OCI-LY1 (cell line): ENCODE measurements at regions not wholly inside any gene's neighbourhood (a gene's known extent, or its start where the extent isn't known, plus 50 kb on each side); places are given as distances from the start of the nearest gene placed in this dataset.

Source experiments
- H2AFZ ChIP-seq: fragments of 200-600 bp; sonication (generic), shearing (Covaris generic); 2 replicates; pipeline ENCODE4 v1.6.0; 2014; ENCODE audit warnings: antibody characterized with exemption, mild to moderate bottlenecking, low read length
- H3F3A ChIP-seq: fragments of 200-600 bp; sonication (generic), shearing (Covaris generic); 2 replicates; pipeline ENCODE4 v1.6.0; 2014; ENCODE audit warnings: mild to moderate bottlenecking, antibody characterized with exemption, low read length, moderate library complexity; ENCODE audit not compliant: insufficient read depth
- H3K27ac ChIP-seq: fragments of 200-600 bp; sonication (generic); 2 replicates; pipeline ENCODE4 v1.5.1; 2014; ENCODE audit warnings: low read length, mixed run types, mild to moderate bottlenecking, low read depth; ENCODE audit not compliant: poor library complexity, severe bottlenecking
- H3K27me3 ChIP-seq: fragments of 200-600 bp; sonication (generic); 2 replicates; pipeline ENCODE4 v1.6.0; 2014; ENCODE audit warnings: antibody characterized with exemption, mild to moderate bottlenecking, low read length, moderate library complexity; ENCODE audit not compliant: insufficient read depth
- H3K36me3 ChIP-seq: fragments of 200-600 bp; sonication (generic); 2 replicates; pipeline ENCODE4 v1.6.1; 2014; ENCODE audit warnings: mild to moderate bottlenecking, antibody characterized with exemption, low read length, moderate library complexity, mixed read lengths; ENCODE audit not compliant: insufficient read depth
- H3K4me1 ChIP-seq: fragments of 200-600 bp; sonication (generic); 2 replicates; pipeline ENCODE4 v1.5.1; 2014; ENCODE audit warnings: mild to moderate bottlenecking, low read length, moderate library complexity; ENCODE audit not compliant: insufficient read depth, severe bottlenecking
- H3K4me2 ChIP-seq: fragments of 200-600 bp; sonication (generic), shearing (Covaris generic); 2 replicates; pipeline ENCODE4 v1.6.1; 2014; ENCODE audit warnings: low read length
- H3K4me3 ChIP-seq: fragments of 200-600 bp; sonication (generic); 2 replicates; pipeline ENCODE4 v1.5.1; 2014; ENCODE audit warnings: low read length, low read depth, mild to moderate bottlenecking, mixed read lengths; ENCODE audit not compliant: poor library complexity, severe bottlenecking
- H3K79me2 ChIP-seq: fragments of 200-600 bp; shearing (Covaris generic); 2 replicates; pipeline ENCODE4 v1.6.1; 2016; ENCODE audit warnings: mixed run types, low read length, mixed read lengths; ENCODE audit not compliant: insufficient read depth
- H3K9ac ChIP-seq: fragments of 200-600 bp; sonication (generic), shearing (Covaris generic); 2 replicates; pipeline ENCODE4 v1.6.1; 2014; ENCODE audit warnings: mild to moderate bottlenecking, low read length, mixed read lengths
- H3K9me2 ChIP-seq: fragments of 200-600 bp; sonication (generic), shearing (Covaris generic); 2 replicates; pipeline ENCODE4 v1.6.1; 2014; ENCODE audit warnings: low read depth, mild to moderate bottlenecking, low read length, mixed read lengths
- H3K9me3 ChIP-seq: fragments of 200-600 bp; shearing (Covaris generic); 2 replicates; pipeline ENCODE4 v1.6.1; 2014; ENCODE audit warnings: low read length, mixed read lengths
- H4K20me1 ChIP-seq: fragments of 200-600 bp; sonication (generic), shearing (Covaris generic); 2 replicates; pipeline ENCODE4 v1.6.0; 2016; ENCODE audit warnings: mild to moderate bottlenecking, low read length; ENCODE audit not compliant: insufficient read depth
- CTCF ChIP-seq: fragments of 200-600 bp; sonication (generic), shearing (Covaris generic); IDR thresholded peaks from 2 replicates; pipeline ENCODE4 v1.5.1; 2017; ENCODE audit warnings: mild to moderate bottlenecking, antibody characterized with exemption, low read length, moderate library complexity, mixed read lengths
- EZH2 ChIP-seq: fragments of 200-600 bp; sonication (generic), shearing (Covaris generic); IDR thresholded peaks from 2 replicates; pipeline ENCODE4 v1.8.0; 2017; ENCODE audit warnings: borderline replicate concordance, mixed run types, mild to moderate bottlenecking, antibody characterized with exemption, low read length, moderate library complexity, mixed read lengths

GRCh38 chr5:2841208-2841607, 89.7 kb upstream of the IRX2 start:
- H4K20me1 ChIP-seq: no peaks in the 10 kb centered on the region
- no peaks in the 10 kb centered on the region for H3K36me3 ChIP-seq
- H3K4me3 ChIP-seq: no peak overlapping the region
- no peaks in the 10 kb centered on the region for H3K27me3 ChIP-seq
- H3F3A ChIP-seq: no peaks in the 10 kb centered on the region
- no peak overlapping the region for H3K4me2 ChIP-seq
- no peak for TF ChIP-seq EZH2
- TF ChIP-seq CTCF: no peak
- H2AFZ ChIP-seq: no peak overlapping the region
- no peaks in the 10 kb centered on the region for H3K79me2 ChIP-seq
- H3K27ac ChIP-seq: no peak overlapping the region
- H3K9me3 ChIP-seq: no peaks in the 10 kb centered on the region
- H3K4me1 ChIP-seq: no peaks in the 10 kb centered on the region
- H3K9me2 ChIP-seq: no peaks in the 10 kb centered on the region
- no peak overlapping the region for H3K9ac ChIP-seq

- no peaks in the 10 kb centered on the region for H3K9me3 ChIP-seq
- H3K4me2 ChIP-seq: no peak overlapping the region
- H3K36me3 ChIP-seq: no peaks in the 10 kb centered on the region
- no peak overlapping the region for H3K9ac ChIP-seq
- H3K79me2 ChIP-seq: no peaks in the 10 kb centered on the region
- H4K20me1 ChIP-seq: no peaks in the 10 kb centered on the region
- no peaks in the 10 kb centered on the region for H3K4me1 ChIP-seq
- H3F3A ChIP-seq: no peaks in the 10 kb centered on the region
- no peaks in the 10 kb centered on the region for H3K27me3 ChIP-seq
- no peak overlapping the region for H3K4me3 ChIP-seq
- TF ChIP-seq EZH2 (no peak), CTCF (no peak)
- H3K9me2 ChIP-seq: no peaks in the 10 kb centered on the region
- H3K27ac ChIP-seq: no peak overlapping the region
- H2AFZ ChIP-seq: no peak overlapping the region
These were observed 89.0 kb upstream of the IRX2 start for GRCh38 chr5:2840372-2840915.

- Histone ChIP-seq H2AFZ (no peak overlapping the region), H3K9ac (no peak overlapping the region), H3K27ac (no peak overlapping the region), H3K9me2 (no peaks in the 10 kb centered on the region), H4K20me1 (no peaks in the 10 kb centered on the region), H3K9me3 (no peaks in the 10 kb centered on the region), H3K27me3 (no peaks in the 10 kb centered on the region; the same call in 1 of the 2 replicates), H3F3A (no peaks in the 10 kb centered on the region), H3K79me2 (no peaks in the 10 kb centered on the region), H3K4me1 (no peaks in the 10 kb centered on the region), H3K36me3 (no peaks in the 10 kb centered on the region), H3K4me2 (no peak overlapping the region), H3K4me3 (no peak overlapping the region)
- TF ChIP-seq CTCF (no peak), EZH2 (no peak)
These were observed 84.7 kb upstream of the IRX2 start for GRCh38 chr5:2836133-2836532.
